Ovary (tissue), 7 donors: ENCODE measurements at regions not wholly inside any gene's neighbourhood (a gene's known extent, or its start where the extent isn't known, plus 50 kb on each side); places are given as distances from the start of the nearest gene placed in this dataset.

Source experiments
- DNase-seq, 5 donors: peaks; one replicate each; pipeline ENCODE4 v3.0.0-alpha.2; 2019 to 2020
- H3K27ac ChIP-seq, 2 donors: fragments of 200-600 bp; one replicate each; pipeline versions ENCODE4 v1.5.1 to v1.8.0; 2019 to 2022
- H3K27me3 ChIP-seq: fragments of 200-600 bp; one replicate; pipeline ENCODE4 v1.8.0; 2022
- H3K36me3 ChIP-seq: fragments of 200-600 bp; sonication (generic); one replicate; pipeline ENCODE4 v1.5.1; 2019
- H3K4me1 ChIP-seq: one replicate; pipeline ENCODE4 v1.8.1; 2013; ENCODE audit warnings: mild to moderate bottlenecking, moderate library complexity; ENCODE audit not compliant: insufficient read depth
- H3K4me3 ChIP-seq: fragments of 200-600 bp; sonication (generic); one replicate; pipeline ENCODE4 v1.5.1; 2017
- H3K9me3 ChIP-seq, 2 donors: fragments of 200-600 bp in 1 of 2; sonication (generic) in 1 of 2; one replicate each; pipeline versions ENCODE4 v1.5.1 to v1.8.1; 2013 to 2019; ENCODE audit warnings: mild to moderate bottlenecking in 1 of 2, moderate library complexity in 1 of 2
- CTCF ChIP-seq, 3 donors: fragments of 450-650 bp in 2 of 3; fragments of 200-600 bp in 1 of 3; IDR thresholded peaks; one replicate each; pipeline versions ENCODE4 v1.5.1 to v1.8.0; 2016 to 2022; ENCODE audit warnings: antibody characterized with exemption in 3 of 3, mild to moderate bottlenecking in 1 of 3
- EP300 ChIP-seq: sonication (generic); formaldehyde crosslinking; IDR thresholded peaks from one replicate; pipeline ENCODE4 v1.6.1; 2017; ENCODE audit warnings: antibody characterized with exemption
- POLR2A ChIP-seq: fragments of 450-650 bp; IDR thresholded peaks from one replicate; pipeline ENCODE4 v1.6.1; 2017; ENCODE audit warnings: antibody characterized with exemption, mild to moderate bottlenecking, moderate library complexity
- WGBS, 3 donors: extraction: QIAGEN DNeasy Blood & Tissue Kit in 1 of 3; methylation state at CpG; one replicate each; pipeline versions ENCODE4 v1.1.5 to v1.1.7; 2013 to 2017; 5-methylcytosine and 5-hydroxymethylcytosine counted together
- intact Hi-C, 4 donors: fragments of 100-400 bp; cut with DNase I; formaldehyde crosslinking; loops; one replicate each; pipeline versions ENCODE4 v1.11.0 to v1.15.1; 2022 to 2023
- donor health status: DM: no; HTN: no; CAD: no; lungs with moderate emphysema.
- donor health status: DM: no; HTN: no; CAD: no.
- donor health status: Bipolar disorder and iron deficiency.
- donor health status: DM: no; HTN: no; CAD: no.
- donor health status: DM: yes; HTN: yes; CAD: no.

- Histone ChIP-seq H3K4me3 (no peak overlapping the region), H3K9me3 (no peaks in the 10 kb centered on the region), H3K27ac (no peak overlapping the region), H3K4me1 (peaks cover 7% of the 10 kb centered on the region), H3K27me3 (no peaks in the 10 kb centered on the region), H3K36me3 (no peaks in the 10 kb centered on the region)
- 83 to 88% (median 88%) methylated on average over 7 of the region's 7 CpGs for WGBS, 3 donors
- no peak for DNase-seq
- TF ChIP-seq POLR2A (no peak), CTCF (IDR thresholded peaks at IDR 0.05) (no peak)
- intact Hi-C loops: no loop called here
Measured at GRCh38 chr2:134131681-134132489, 122.0 kb upstream of the MGAT5 start.

GRCh38 chr2:134132490-134132857 lies 121.4 kb upstream of the MGAT5 start:
- intact Hi-C loops: no loop called here
- TF ChIP-seq EP300: no peak
- no peak for TF ChIP-seq POLR2A
- TF ChIP-seq CTCF (IDR thresholded peaks at IDR 0.05): no peak
- DNase-seq: no peak
- no peaks in the 10 kb centered on the region for H3K27me3 ChIP-seq
- no peaks in the 10 kb centered on the region for H3K36me3 ChIP-seq
- WGBS, 3 donors: 41 to 65% (median 61%) methylated on average over 3 of the region's 3 CpGs
- H3K27ac ChIP-seq: no peak overlapping the region
- peaks cover 10% of the 10 kb centered on the region for H3K4me1 ChIP-seq
- H3K9me3 ChIP-seq: no peaks in the 10 kb centered on the region
- H3K4me3 ChIP-seq: no peak overlapping the region

GRCh38 chr2:134133622-134134312 lies 120.1 kb upstream of the MGAT5 start:
- peaks cover 10% of the 10 kb centered on the region for H3K4me1 ChIP-seq

GRCh38 chr2:134134313-134134706 lies 119.6 kb upstream of the MGAT5 start:
- H3K9me3 ChIP-seq: no peaks in the 10 kb centered on the region
- intact Hi-C loops: no loop called here
- no peaks in the 10 kb centered on the region for H3K27me3 ChIP-seq
- H3K4me3 ChIP-seq: no peak overlapping the region
- TF ChIP-seq CTCF (IDR thresholded peaks at IDR 0.05) (no peak), EP300 (no peak), POLR2A (no peak)
- no peak overlapping the region for H3K27ac ChIP-seq
- DNase-seq: no peak
- H3K36me3 ChIP-seq: no peaks in the 10 kb centered on the region
- H3K4me1 ChIP-seq: peaks cover 10% of the 10 kb centered on the region
- WGBS, 3 donors: 87 to 95% (median 91%) methylated on average over 2 of the region's 2 CpGs

More at GRCh38 chr2:134133622-134134312, 120.1 kb upstream of the MGAT5 start:
- no peaks in the 10 kb centered on the region for H3K27me3 ChIP-seq
- no peak overlapping the region for H3K4me3 ChIP-seq
- 84 to 86% (median 85%) methylated on average over 6 of the region's 6 CpGs for WGBS, 3 donors
- no peak for DNase-seq
- intact Hi-C loops: no loop called here
- H3K9me3 ChIP-seq: no peaks in the 10 kb centered on the region
- no peak overlapping the region for H3K27ac ChIP-seq
- no peaks in the 10 kb centered on the region for H3K36me3 ChIP-seq
- TF ChIP-seq EP300 (no peak), CTCF (IDR thresholded peaks at IDR 0.05) (no peak), POLR2A (no peak)
